HL-60 (cell line): ENCODE measurements at regions not wholly inside any gene's neighbourhood (a gene's known extent, or its start where the extent isn't known, plus 50 kb on each side); places are given as distances from the start of the nearest gene placed in this dataset.
"Not testable (repeated sequence)": the region's sequence is repeated elsewhere in the genome, so short reads cannot be mapped to it uniquely, and the experiment has no call there.

Source experiments
- DNase-seq, 2 experiments: peaks; one replicate each; pipeline ENCODE4 v3.0.0-alpha.2; 2010 to 2020; ENCODE audit warnings: low read depth in 1 of 2, low spot score in 1 of 2
- H3K27ac ChIP-seq: fragments of 250-450 bp; sonication (Bioruptor Pico); replicated peaks from 2 replicates; pipeline ENCODE4 v1.5.1; 2020; ENCODE audit warnings: mild to moderate bottlenecking, moderate library complexity
- H3K27me3 ChIP-seq: fragments of 250-450 bp; sonication (Bioruptor Pico); 2 replicates; pipeline ENCODE4 v1.5.1; 2021; ENCODE audit warnings: mild to moderate bottlenecking, moderate library complexity; ENCODE audit not compliant: insufficient read depth, poor library complexity, severe bottlenecking
- H3K4me3 ChIP-seq: replicated peaks from 2 replicates; pipeline ENCODE4 v1.5.1; 2011; ENCODE audit warnings: mild to moderate bottlenecking, control low read depth, low read length; ENCODE audit not compliant: insufficient read depth
- CTCF ChIP-seq: IDR thresholded peaks from one replicate; pipeline ENCODE4 v1.5.1; 2011; ENCODE audit warnings: low read length, control low read depth, inconsistent platforms; ENCODE audit not compliant: insufficient read depth
- GABPA ChIP-seq: IDR thresholded peaks from 2 replicates; pipeline ENCODE4 v1.6.1; 2012; ENCODE audit warnings: low read depth
- POLR2AphosphoS5 ChIP-seq: IDR thresholded peaks from 2 replicates; pipeline ENCODE4 v1.6.1; 2012; ENCODE audit warnings: low read depth
- REST ChIP-seq: IDR thresholded peaks from 2 replicates; pipeline ENCODE4 v1.6.1; 2012; ENCODE audit warnings: low read depth; ENCODE audit not compliant: insufficient replicate concordance
- SPI1 ChIP-seq: IDR thresholded peaks from 2 replicates; pipeline ENCODE4 v1.6.1; 2012; ENCODE audit warnings: low read depth, mild to moderate bottlenecking, borderline replicate concordance

GRCh38 chr9:110095776-110096175 lies 112.2 kb downstream of the C9orf152 start:
- DNase-seq: peak in 1 of 2 experiments; percentile 28
- Histone ChIP-seq H3K27ac (no peak overlapping the region), H3K4me3 (no peak overlapping the region), H3K27me3 (no peaks in the 10 kb centered on the region)
- TF ChIP-seq REST (no peak), SPI1 (no peak), CTCF (no peak), GABPA (no peak), POLR2AphosphoS5 (no peak)

- not testable (repeated sequence) for H3K4me3 ChIP-seq, H3K27ac ChIP-seq, H3K27me3 ChIP-seq, DNase-seq
Measured at GRCh38 chr9:110096674-110097073, 111.3 kb downstream of the C9orf152 start.

- TF ChIP-seq CTCF: no peak
- TF ChIP-seq POLR2AphosphoS5: no peak
- no peak for TF ChIP-seq SPI1
- TF ChIP-seq GABPA: no peak
- TF ChIP-seq REST: no peak
- Histone ChIP-seq H3K4me3 (no peak overlapping the region), H3K27me3 (no peaks in the 10 kb centered on the region), H3K27ac (no peak overlapping the region)
- no peak for DNase-seq
Measured at GRCh38 chr9:110099236-110100095, 108.5 kb downstream of the C9orf152 start.

GRCh38 chr9:110101531-110102161 lies 106.3 kb downstream of the C9orf152 start:
- Histone ChIP-seq H3K27ac (no peak overlapping the region), H3K27me3 (no peaks in the 10 kb centered on the region), H3K4me3 (no peak overlapping the region)
- no peak for DNase-seq
- TF ChIP-seq REST (no peak), POLR2AphosphoS5 (no peak), CTCF (no peak), GABPA (no peak), SPI1 (no peak)
